Ectodermal cell (in vitro differentiated cells): ENCODE measurements at regions not wholly inside any gene's neighbourhood (a gene's known extent, or its start where the extent isn't known, plus 50 kb on each side); places are given as distances from the start of the nearest gene placed in this dataset.

ENCODE experiments used
- H3K27ac ChIP-seq: 2 replicates; pipeline ENCODE4 v1.7.0; 2013; ENCODE audit warnings: mild to moderate bottlenecking, low read depth, low read length; ENCODE audit not compliant: insufficient read depth, poor library complexity, severe bottlenecking
- H3K27me3 ChIP-seq: 2 replicates; pipeline ENCODE4 v1.7.0; 2013; ENCODE audit warnings: mild to moderate bottlenecking, low read length; ENCODE audit not compliant: insufficient read depth, control insufficient read depth, poor library complexity, severe bottlenecking
- H3K36me3 ChIP-seq: one replicate; pipeline ENCODE4 v1.7.0; 2013; ENCODE audit warnings: low read length; ENCODE audit not compliant: control insufficient read depth, insufficient read depth
- H3K4me1 ChIP-seq: one replicate; pipeline ENCODE4 v1.7.0; 2013; ENCODE audit warnings: low read length; ENCODE audit not compliant: control insufficient read depth, insufficient read depth
- H3K4me3 ChIP-seq: 2 replicates; pipeline ENCODE4 v1.7.0; 2013; ENCODE audit warnings: low read depth, low read length, control low read depth; ENCODE audit not compliant: insufficient read depth
- H3K9me3 ChIP-seq: 2 replicates; pipeline ENCODE4 v1.7.0; 2013; ENCODE audit warnings: mild to moderate bottlenecking, low read length, moderate library complexity; ENCODE audit not compliant: control insufficient read depth
- WGBS, 2 experiments: methylation state at CpG; one replicate each; pipeline ENCODE4 v1.1.7; 2013; ENCODE audit warnings: missing lambda C conversion rate in 2 of 2; 5-methylcytosine and 5-hydroxymethylcytosine counted together

GRCh38 chr14:96682401-96682800 is 114.8 kb upstream of the VRK1 start:
- peaks cover 67% of the 10 kb centered on the region for H3K27me3 ChIP-seq
- no peaks in the 10 kb centered on the region for H3K9me3 ChIP-seq
- WGBS, 2 experiments, result 72 to 73% methylated on average over 2 to 3 of the region's 3 CpGs
- H3K36me3 ChIP-seq, result no peaks in the 10 kb centered on the region
- H3K4me3 ChIP-seq, result no peak overlapping the region
- no peak overlapping the region for H3K27ac ChIP-seq
- H3K4me1 ChIP-seq, result no peaks in the 10 kb centered on the region

GRCh38 chr14:96683562-96684289 is 113.5 kb upstream of the VRK1 start:
- H3K4me1 ChIP-seq, result no peaks in the 10 kb centered on the region
- H3K4me3 ChIP-seq, result no peak overlapping the region
- no peak overlapping the region for H3K27ac ChIP-seq
- peaks cover 67% of the 10 kb centered on the region for H3K27me3 ChIP-seq
- H3K9me3 ChIP-seq, result no peaks in the 10 kb centered on the region
- WGBS, 2 experiments, result 85 to 92% methylated on average over 8 of the region's 8 CpGs
- H3K36me3 ChIP-seq, result no peaks in the 10 kb centered on the region

DNA sequence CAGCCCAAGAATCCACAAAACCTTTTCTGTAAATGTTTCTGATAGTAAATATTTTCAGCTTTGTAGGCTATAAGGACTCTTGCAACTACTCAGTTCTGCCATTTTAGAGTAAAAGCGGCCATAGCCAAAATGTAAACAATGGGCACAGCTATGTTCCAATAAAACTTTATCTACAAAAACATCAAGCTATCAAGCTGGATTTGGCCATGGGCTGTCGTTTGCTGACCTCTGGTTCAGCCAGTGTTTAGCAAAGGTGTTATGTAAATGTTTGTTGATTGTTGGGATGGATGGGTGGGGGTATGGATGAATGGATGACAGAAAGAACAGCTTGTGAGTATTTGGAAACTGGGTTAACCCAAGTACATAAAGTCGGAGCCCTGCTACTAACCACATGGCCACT is 111.1 kb upstream of the VRK1 start:
- WGBS, 2 experiments, result 68 to 74% methylated on average over 3 of the region's 3 CpGs
- H3K4me1 ChIP-seq, result no peaks in the 10 kb centered on the region
- H3K27me3 ChIP-seq, result peaks cover 53% of the 10 kb centered on the region
- no peaks in the 10 kb centered on the region for H3K36me3 ChIP-seq
- H3K9me3 ChIP-seq, result no peaks in the 10 kb centered on the region
- H3K27ac ChIP-seq, result no peak overlapping the region
- H3K4me3 ChIP-seq, result no peak overlapping the region

DNA sequence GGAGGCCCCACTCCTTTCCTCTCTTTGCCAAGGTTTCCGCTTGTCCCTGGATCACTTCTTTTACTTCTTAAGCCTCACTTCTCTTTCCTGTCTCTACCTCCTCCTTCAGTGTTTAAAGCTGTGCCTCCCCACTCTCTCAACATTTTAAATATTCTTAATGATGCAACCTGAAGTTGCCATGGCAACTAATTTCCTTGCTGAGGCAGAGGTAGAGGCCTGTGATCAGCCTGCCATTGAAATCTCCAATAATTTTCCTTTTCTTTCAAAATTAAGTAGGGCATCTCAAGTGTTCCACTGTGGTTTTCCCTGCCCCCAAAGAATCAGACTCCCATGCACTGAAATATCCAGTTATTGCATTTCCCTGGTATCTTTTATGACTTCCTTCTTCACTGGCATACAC is 108.6 kb upstream of the VRK1 start:
- Histone ChIP-seq H3K27me3 (peaks cover 28% of the 10 kb centered on the region), H3K4me3 (no peak overlapping the region), H3K36me3 (no peaks in the 10 kb centered on the region), H3K27ac (no peak overlapping the region), H3K4me1 (peaks cover 4% of the 10 kb centered on the region), H3K9me3 (no peaks in the 10 kb centered on the region)
- WGBS, 2 experiments, result 90 to 94% methylated on average over 1 of the region's 1 CpG

DNA sequence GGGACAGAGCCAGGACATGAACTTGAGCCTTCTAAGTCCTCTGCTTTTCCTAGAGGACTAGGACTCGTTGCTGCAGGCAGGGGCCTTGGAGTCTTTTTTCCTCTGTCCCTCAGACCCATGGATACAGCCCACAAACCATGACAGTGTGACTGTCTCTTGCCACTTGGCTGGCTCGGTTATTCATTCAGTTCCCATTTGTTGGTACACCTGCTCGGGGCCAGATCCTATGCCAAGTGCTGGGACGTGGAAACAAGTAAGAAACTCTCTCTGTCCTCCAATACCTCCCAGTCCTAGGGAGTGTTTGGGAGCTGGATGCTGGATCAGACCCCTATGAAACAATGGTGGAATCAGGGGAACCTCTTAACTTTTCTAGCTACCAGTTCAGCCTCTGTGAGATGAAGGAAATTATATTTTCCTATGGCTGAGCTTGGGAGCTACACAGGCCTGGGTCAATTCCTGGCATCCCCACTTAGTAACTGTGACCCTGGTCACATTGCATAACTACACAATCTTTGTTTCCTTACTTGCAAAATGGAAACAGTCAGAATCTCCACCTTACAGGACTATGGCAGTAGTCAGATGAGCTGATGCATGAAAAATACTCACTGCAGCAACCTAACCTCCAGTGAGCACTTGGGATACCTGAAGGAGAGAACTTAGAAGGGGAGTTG is 106.3 kb upstream of the VRK1 start:
- 87 to 92% methylated on average over 4 of the region's 4 CpGs for WGBS, 2 experiments
- Histone ChIP-seq H3K4me3 (no peak overlapping the region), H3K36me3 (no peaks in the 10 kb centered on the region), H3K9me3 (no peaks in the 10 kb centered on the region), H3K4me1 (peaks cover 10% of the 10 kb centered on the region), H3K27me3 (peaks cover 11% of the 10 kb centered on the region), H3K27ac (no peak overlapping the region)

DNA sequence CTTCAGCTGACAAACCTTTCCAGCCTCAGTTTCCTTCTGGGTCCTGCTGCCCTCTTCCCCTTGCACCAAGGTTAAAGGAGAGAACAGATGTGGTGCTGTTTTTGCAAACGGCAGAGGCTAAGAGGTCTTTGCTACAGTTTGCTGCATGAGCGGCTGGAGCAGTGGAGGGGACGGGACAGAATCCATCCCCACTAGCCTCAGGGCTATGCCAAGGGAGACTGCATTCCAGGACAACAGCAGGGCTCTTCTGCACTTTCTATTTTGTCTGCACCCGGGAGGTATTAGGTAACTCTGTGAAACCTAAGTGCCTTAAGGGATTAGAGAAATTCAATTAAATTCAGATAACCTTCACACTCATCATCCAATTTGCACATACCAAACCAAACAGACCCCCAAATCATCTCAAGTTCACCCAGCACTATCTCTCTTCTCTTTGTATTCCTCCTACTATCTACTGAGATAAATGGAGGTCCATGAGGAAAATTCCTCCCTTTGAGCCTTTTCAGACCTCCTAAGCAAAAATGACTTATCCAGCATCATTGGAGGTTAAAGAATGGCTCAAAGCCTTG is 103.8 kb upstream of the VRK1 start:
- 58 to 77% methylated on average over 4 of the region's 4 CpGs for WGBS, 2 experiments
- no peaks in the 10 kb centered on the region for H3K27me3 ChIP-seq
- H3K36me3 ChIP-seq, result no peaks in the 10 kb centered on the region
- H3K9me3 ChIP-seq, result no peaks in the 10 kb centered on the region
- peaks cover 10% of the 10 kb centered on the region for H3K4me1 ChIP-seq
- H3K27ac ChIP-seq, result no peak overlapping the region
- H3K4me3 ChIP-seq, result no peak overlapping the region

DNA sequence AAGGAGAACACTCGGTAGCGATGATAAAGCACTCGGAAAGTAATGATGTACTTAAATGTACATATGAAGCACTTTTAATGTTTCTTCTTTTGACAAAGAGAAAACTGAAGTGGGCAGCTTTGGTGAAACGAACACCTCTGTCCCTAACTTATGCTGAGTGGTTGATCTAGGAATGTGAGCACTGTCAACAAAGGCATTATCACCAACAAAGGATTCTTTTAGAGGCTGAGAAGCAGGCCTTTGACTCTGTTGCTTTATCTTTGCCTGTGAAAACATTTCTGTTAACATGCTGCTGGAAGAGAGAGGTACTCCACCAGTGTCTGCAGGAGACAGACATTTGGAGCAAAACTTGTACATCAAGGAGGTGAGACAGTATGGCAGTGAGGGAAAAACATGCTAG is 103.2 kb upstream of the VRK1 start:
- WGBS, 2 experiments, result 70 to 73% methylated on average over 4 of the region's 4 CpGs
- no peaks in the 10 kb centered on the region for H3K27me3 ChIP-seq
- H3K36me3 ChIP-seq, result no peaks in the 10 kb centered on the region
- H3K27ac ChIP-seq, result no peak overlapping the region
- no peaks in the 10 kb centered on the region for H3K9me3 ChIP-seq
- H3K4me3 ChIP-seq, result no peak overlapping the region
- H3K4me1 ChIP-seq, result peaks cover 10% of the 10 kb centered on the region

DNA sequence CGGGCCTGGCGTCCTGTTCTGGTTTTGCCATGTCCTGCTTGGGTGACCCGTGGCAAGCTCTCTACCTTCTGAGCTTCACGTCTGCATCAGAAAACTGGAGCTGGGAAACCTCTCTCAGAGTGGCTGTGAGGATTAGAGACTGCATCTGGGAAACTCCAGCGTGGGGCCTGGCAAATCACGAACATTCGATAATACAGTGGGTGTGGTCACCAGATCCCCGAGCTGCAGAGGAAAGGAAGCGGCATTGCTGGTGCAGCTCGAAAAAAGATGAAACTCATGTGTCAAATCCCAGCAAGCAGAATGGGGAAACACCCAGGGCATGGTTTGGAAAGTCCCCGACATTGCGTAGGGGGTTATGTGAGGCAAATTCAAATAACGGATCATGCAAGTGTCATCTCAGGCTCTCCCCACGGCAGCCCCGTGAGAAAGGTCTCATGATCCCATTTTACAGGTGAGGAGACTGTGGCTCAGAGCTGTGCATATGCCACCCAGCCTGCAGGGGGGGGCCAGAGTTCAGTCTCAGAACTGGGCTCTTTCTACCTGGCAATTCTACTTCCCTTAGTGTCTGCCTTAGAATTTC is 98.1 kb upstream of the VRK1 start:
- H3K9me3 ChIP-seq, result no peaks in the 10 kb centered on the region
- H3K36me3 ChIP-seq, result no peaks in the 10 kb centered on the region
- H3K4me1 ChIP-seq, result peaks cover 5% of the 10 kb centered on the region
- 94 to 95% methylated on average over 15 of the region's 15 CpGs for WGBS, 2 experiments
- no peaks in the 10 kb centered on the region for H3K27me3 ChIP-seq
- H3K4me3 ChIP-seq, result no peak overlapping the region
- H3K27ac ChIP-seq, result no peak overlapping the region

GRCh38 chr14:96699666-96700065 is 97.5 kb upstream of the VRK1 start:
- no peak overlapping the region for H3K4me3 ChIP-seq
- no peaks in the 10 kb centered on the region for H3K27me3 ChIP-seq
- no peaks in the 10 kb centered on the region for H3K4me1 ChIP-seq
- H3K36me3 ChIP-seq, result no peaks in the 10 kb centered on the region
- WGBS, 2 experiments, result 96 to 100% methylated on average over 3 of the region's 3 CpGs
- no peak overlapping the region for H3K27ac ChIP-seq
- H3K9me3 ChIP-seq, result no peaks in the 10 kb centered on the region

GRCh38 chr14:96702831-96703230 is 94.4 kb upstream of the VRK1 start:
- H3K9me3 ChIP-seq, result no peaks in the 10 kb centered on the region
- no peak overlapping the region for H3K27ac ChIP-seq
- WGBS, 2 experiments, result 91 to 94% methylated on average over 6 of the region's 6 CpGs
- H3K4me3 ChIP-seq, result no peak overlapping the region
- H3K4me1 ChIP-seq, result no peaks in the 10 kb centered on the region
- no peaks in the 10 kb centered on the region for H3K27me3 ChIP-seq
- no peaks in the 10 kb centered on the region for H3K36me3 ChIP-seq
